ENCODE measurements at regions not wholly inside any gene's neighbourhood (a gene's known extent, or its start where the extent isn't known, plus 50 kb on each side); places are given as distances from the start of the nearest gene placed in this dataset.

- TF ChIP-seq CTCF (IDR thresholded peaks at IDR 0.05; ENCODE audit: control extremely low read depth, extremely low read depth, low read depth, missing control alignments): no peak
- POLR2A ChIA-PET: no interaction called here
- CTCF ChIA-PET: interaction anchor here (1.0 kb wide), 1 partner anchor 17 kb away, joined by 3 read pairs; no protein-coding TSS in a partner anchor
- no peak for DNase-seq (ENCODE audit: extremely low spot score)
Measured at GRCh38 chr18:25727281-25727985, 363.0 kb downstream of the SS18 start.

- DNase-seq (ENCODE audit: extremely low spot score): no peak
- ChIA-PET CTCF (no interaction called here), POLR2A (no interaction called here)
- TF ChIP-seq CTCF (IDR thresholded peaks at IDR 0.05; ENCODE audit: control extremely low read depth, extremely low read depth, low read depth, missing control alignments): no peak
Measured at GRCh38 chr18:25726298-25726697, 364.1 kb downstream of the SS18 start.

GRCh38 chr18:25725501-25725900 is 364.9 kb downstream of the SS18 start:
- TF ChIP-seq CTCF (IDR thresholded peaks at IDR 0.05; ENCODE audit: control extremely low read depth, extremely low read depth, low read depth, missing control alignments): no peak
- no peak for DNase-seq (ENCODE audit: extremely low spot score)
- CTCF ChIA-PET: no interaction called here
- POLR2A ChIA-PET: no interaction called here

GRCh38 chr18:25724997-25725396 is 365.4 kb downstream of the SS18 start:
- ChIA-PET POLR2A (no interaction called here), CTCF (no interaction called here)
- TF ChIP-seq CTCF (IDR thresholded peaks at IDR 0.05; ENCODE audit: control extremely low read depth, extremely low read depth, low read depth, missing control alignments): no peak
- no peak for DNase-seq (ENCODE audit: extremely low spot score)

- POLR2A ChIA-PET: no interaction called here
- CTCF ChIA-PET: no interaction called here
- no peak for DNase-seq (ENCODE audit: extremely low spot score)
- TF ChIP-seq CTCF (IDR thresholded peaks at IDR 0.05; ENCODE audit: control extremely low read depth, extremely low read depth, low read depth, missing control alignments): no peak
Measured at GRCh38 chr18:25724121-25724520, 366.3 kb downstream of the SS18 start.

- DNase-seq (ENCODE audit: extremely low spot score): no peak
- no peak for TF ChIP-seq CTCF (IDR thresholded peaks at IDR 0.05; ENCODE audit: control extremely low read depth, extremely low read depth, low read depth, missing control alignments)
- CTCF ChIA-PET: interaction anchor here (1.1 to 1.2 kb wide), 2 partner anchors 15 to 29 kb away, joined by 3 read pairs; no protein-coding TSS in a partner anchor
- POLR2A ChIA-PET: no interaction called here
Measured at GRCh38 chr18:25713103-25713502, 361.1 kb upstream of the ZNF521 start.

All from GM10248 (cell line).